Natural killer cell (primary cell): ENCODE measurements at regions not wholly inside any gene's neighbourhood (a gene's known extent, or its start where the extent isn't known, plus 50 kb on each side); places are given as distances from the start of the nearest gene placed in this dataset.

Experiments used
- ATAC-seq, 3 donors: fragments of 150-1000 bp in 2 of 3; fragments of 200-7000 bp in 1 of 3; cut with Tn5 transposase; 1 replicate in 1 of 3; 2 replicates in 2 of 3; pipeline ENCODE4 v1.10.0; 2021; ENCODE audit warnings: mild to moderate bottlenecking in 2 of 3, moderate library complexity in 2 of 3
- DNase-seq, 2 donors: peaks; one replicate each; pipeline versions ENCODE4 v3.0.0 to v3.0.0-alpha.2; 2013 to 2021; ENCODE audit warnings: mixed read lengths in 1 of 2
- H3K27ac ChIP-seq: one replicate; pipeline ENCODE4 v1.5.1; 2013; ENCODE audit warnings: mild to moderate bottlenecking, low read length
- H3K27me3 ChIP-seq: one replicate; pipeline ENCODE4 v1.6.1; 2013; ENCODE audit warnings: low read length; ENCODE audit not compliant: control insufficient read depth, insufficient read depth
- H3K36me3 ChIP-seq: one replicate; pipeline ENCODE4 v1.6.1; 2013; ENCODE audit warnings: low read length; ENCODE audit not compliant: control insufficient read depth, insufficient read depth
- H3K4me1 ChIP-seq: one replicate; pipeline ENCODE4 v1.6.1; 2013; ENCODE audit warnings: low read length; ENCODE audit not compliant: control insufficient read depth, insufficient read depth
- H3K4me3 ChIP-seq: one replicate; pipeline ENCODE4 v1.5.1; 2013; ENCODE audit warnings: low read length
- H3K9me3 ChIP-seq: one replicate; pipeline ENCODE4 v1.6.1; 2013; ENCODE audit warnings: low read length; ENCODE audit not compliant: control insufficient read depth, insufficient read depth
- H3K27ac Mint-ChIP-seq, 2 donors: one replicate each; pipeline ENCODE4 v1.8.0; 2022; ENCODE audit warnings: mild to moderate bottlenecking in 2 of 2, mixed read lengths in 2 of 2, moderate library complexity in 1 of 2
- H3K27me3 Mint-ChIP-seq, 2 donors: one replicate each; pipeline ENCODE4 v1.8.0; 2022; ENCODE audit warnings: low read depth in 2 of 2, mixed read lengths in 2 of 2
- H3K36me3 Mint-ChIP-seq: one replicate; pipeline ENCODE4 v1.8.0; 2022; ENCODE audit warnings: mixed read lengths
- H3K4me1 Mint-ChIP-seq, 2 donors: one replicate each; pipeline ENCODE4 v1.8.0; 2022; ENCODE audit warnings: mixed read lengths in 2 of 2
- H3K4me3 Mint-ChIP-seq: one replicate; pipeline ENCODE4 v1.8.0; 2022; ENCODE audit warnings: mild to moderate bottlenecking, moderate library complexity, mixed read lengths
- H3K9me3 Mint-ChIP-seq, 2 donors: one replicate each; pipeline ENCODE4 v1.8.0; 2022; ENCODE audit warnings: mixed read lengths in 2 of 2
- WGBS: methylation state at CpG from one replicate; pipeline ENCODE4 v1.1.7; 2013; ENCODE audit warnings: missing lambda C conversion rate; ENCODE audit not compliant: insufficient coverage; 5-methylcytosine and 5-hydroxymethylcytosine counted together
- intact Hi-C: fragments of 100-400 bp; cut with micrococcal nuclease; formaldehyde crosslinking; loops from one replicate; pipeline ENCODE4 v1.14.2; 2022
- TF ChIP-seq, protein P1 (sequence below): fragments of 200-600 bp; IDR thresholded peaks from one replicate; pipeline ENCODE4 v1.8.0; 2022; ENCODE audit warnings: antibody characterized with exemption

DNA sequence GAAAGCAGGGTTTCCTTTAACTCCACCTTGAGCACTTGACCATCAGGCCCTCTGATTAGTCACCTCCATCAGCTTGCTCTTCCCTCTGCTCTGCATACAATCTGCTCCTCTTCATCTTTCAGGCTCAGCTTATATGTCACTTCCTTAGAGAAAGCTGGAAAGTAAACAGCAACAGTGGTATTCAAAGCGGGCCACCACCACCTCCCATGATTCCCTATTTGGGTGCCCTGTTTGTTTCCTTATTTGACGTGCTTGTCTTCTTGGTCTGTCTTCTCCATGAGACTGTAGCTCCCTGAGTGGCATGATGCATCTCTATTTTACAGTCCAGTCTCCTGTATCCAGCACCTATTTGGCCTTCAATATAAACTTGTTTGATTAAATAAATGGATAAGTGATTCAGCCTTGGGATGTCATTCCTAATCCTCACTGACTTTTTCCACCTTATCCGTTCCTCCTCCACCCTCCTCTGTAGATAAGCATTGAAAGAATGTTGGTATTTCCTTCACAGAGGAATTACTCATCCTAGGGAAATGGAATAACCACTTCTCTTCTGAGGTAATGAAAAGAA lies 102.8 kb upstream of the SGK1 start:
- TF ChIP-seq, protein P1, sequence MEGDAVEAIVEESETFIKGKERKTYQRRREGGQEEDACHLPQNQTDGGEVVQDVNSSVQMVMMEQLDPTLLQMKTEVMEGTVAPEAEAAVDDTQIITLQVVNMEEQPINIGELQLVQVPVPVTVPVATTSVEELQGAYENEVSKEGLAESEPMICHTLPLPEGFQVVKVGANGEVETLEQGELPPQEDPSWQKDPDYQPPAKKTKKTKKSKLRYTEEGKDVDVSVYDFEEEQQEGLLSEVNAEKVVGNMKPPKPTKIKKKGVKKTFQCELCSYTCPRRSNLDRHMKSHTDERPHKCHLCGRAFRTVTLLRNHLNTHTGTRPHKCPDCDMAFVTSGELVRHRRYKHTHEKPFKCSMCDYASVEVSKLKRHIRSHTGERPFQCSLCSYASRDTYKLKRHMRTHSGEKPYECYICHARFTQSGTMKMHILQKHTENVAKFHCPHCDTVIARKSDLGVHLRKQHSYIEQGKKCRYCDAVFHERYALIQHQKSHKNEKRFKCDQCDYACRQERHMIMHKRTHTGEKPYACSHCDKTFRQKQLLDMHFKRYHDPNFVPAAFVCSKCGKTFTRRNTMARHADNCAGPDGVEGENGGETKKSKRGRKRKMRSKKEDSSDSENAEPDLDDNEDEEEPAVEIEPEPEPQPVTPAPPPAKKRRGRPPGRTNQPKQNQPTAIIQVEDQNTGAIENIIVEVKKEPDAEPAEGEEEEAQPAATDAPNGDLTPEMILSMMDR = no peak
- H3K4me1 Mint-ChIP-seq = no peaks in the 10 kb centered on the region
- no peaks in the 10 kb centered on the region for H3K9me3 Mint-ChIP-seq
- H3K4me3 Mint-ChIP-seq = no peak overlapping the region
- WGBS = 88% methylated on average over 2 of the region's 3 CpGs
- no peaks in the 10 kb centered on the region for H3K4me1 ChIP-seq
- ATAC-seq (no peak), DNase-seq (no peak)
- H3K4me3 ChIP-seq = no peak overlapping the region
- no peaks in the 10 kb centered on the region for H3K36me3 Mint-ChIP-seq
- H3K36me3 ChIP-seq = no peaks in the 10 kb centered on the region
- H3K9me3 ChIP-seq = no peaks in the 10 kb centered on the region
- H3K27me3 ChIP-seq = no peaks in the 10 kb centered on the region
- H3K27me3 Mint-ChIP-seq = peaks cover 2 to 3% of the 10 kb centered on the region in 2 donors
- intact Hi-C loops = no loop called here
- H3K27ac Mint-ChIP-seq = no peak overlapping the region
- H3K27ac ChIP-seq = no peak overlapping the region

DNA sequence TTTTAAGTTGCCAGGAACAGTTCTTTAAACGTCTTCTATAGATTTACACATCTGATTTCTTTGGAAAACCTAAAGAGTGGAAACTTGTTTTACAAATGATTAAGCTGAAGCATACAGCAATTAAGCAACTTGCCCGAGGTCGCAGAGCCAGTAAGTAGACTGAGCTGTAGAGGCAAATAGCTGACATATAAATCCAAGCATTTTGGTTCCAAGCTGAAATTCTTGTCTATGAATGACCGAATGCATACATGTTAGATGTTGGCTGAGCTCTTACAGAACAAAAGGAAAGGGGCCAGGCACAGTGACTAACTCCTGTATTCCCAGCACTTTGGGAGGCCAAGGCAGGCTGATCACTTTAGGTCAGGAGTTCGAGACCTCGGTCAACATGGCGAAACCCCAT lies 101.8 kb upstream of the SGK1 start:
- TF ChIP-seq, protein P1 = no peak
- intact Hi-C loops = no loop called here
- Mint-ChIP-seq H3K4me3 (no peak overlapping the region), H3K27ac (no peak overlapping the region), H3K4me1 (no peaks in the 10 kb centered on the region), H3K9me3 (no peaks in the 10 kb centered on the region), H3K36me3 (no peaks in the 10 kb centered on the region), H3K27me3 (peaks cover 6 to 12% of the 10 kb centered on the region in 2 donors)
- Histone ChIP-seq H3K27me3 (no peaks in the 10 kb centered on the region), H3K4me1 (no peaks in the 10 kb centered on the region), H3K9me3 (no peaks in the 10 kb centered on the region), H3K4me3 (no peak overlapping the region), H3K27ac (no peak overlapping the region), H3K36me3 (no peaks in the 10 kb centered on the region)
- ATAC-seq = no peak
- 94% methylated on average over 7 of the region's 7 CpGs for WGBS
- DNase-seq = no peak

DNA sequence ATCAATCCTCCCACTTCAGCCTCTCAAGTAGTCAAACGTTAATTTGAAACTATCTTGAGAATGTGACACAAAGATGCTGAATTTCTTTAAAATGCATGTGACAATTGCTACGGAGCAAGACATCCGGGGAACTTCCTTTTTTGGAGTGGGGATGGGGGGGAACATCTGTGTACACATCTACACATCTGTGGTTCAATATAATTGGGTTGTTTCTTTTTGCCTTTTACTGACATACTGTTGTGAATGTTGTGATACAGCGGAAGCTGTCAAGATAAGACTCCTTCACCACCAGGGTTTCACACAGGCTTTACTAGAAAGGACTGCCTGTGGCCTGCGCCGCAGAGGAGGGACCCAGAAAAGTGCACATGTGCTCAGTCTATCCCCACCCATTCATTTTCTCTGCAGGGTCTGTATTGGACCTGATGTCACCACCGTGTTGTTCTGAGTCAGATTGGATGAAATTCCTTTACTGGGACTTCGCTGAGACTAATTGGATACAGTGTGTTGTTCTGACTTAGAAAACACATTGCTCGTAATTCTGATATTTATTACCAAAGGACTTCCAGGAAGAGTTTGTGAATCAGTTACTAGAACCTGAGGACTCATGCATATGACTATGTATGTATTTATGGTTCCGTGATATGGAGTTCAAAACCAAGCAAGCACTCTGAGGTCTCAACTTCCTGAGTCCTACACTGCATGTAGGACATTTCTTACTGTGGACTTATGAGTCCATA lies 98.7 kb upstream of the SGK1 start:
- Histone ChIP-seq H3K36me3 (no peaks in the 10 kb centered on the region), H3K4me3 (no peak overlapping the region), H3K9me3 (peaks cover 3% of the 10 kb centered on the region), H3K27ac (no peak overlapping the region), H3K27me3 (no peaks in the 10 kb centered on the region), H3K4me1 (no peaks in the 10 kb centered on the region)
- Mint-ChIP-seq H3K4me3 (no peak overlapping the region), H3K27me3 (peaks cover 6 to 13% of the 10 kb centered on the region in 2 donors), H3K9me3 (no peaks in the 10 kb centered on the region), H3K4me1 (no peaks in the 10 kb centered on the region), H3K36me3 (no peaks in the 10 kb centered on the region), H3K27ac (no peak overlapping the region)
- intact Hi-C loops = no loop called here
- 71% methylated on average over 9 of the region's 10 CpGs for whole genome bisulfite sequencing
- TF ChIP-seq, protein P1 = no peak
- ATAC-seq (no peak), DNase-seq (no peak)

DNA sequence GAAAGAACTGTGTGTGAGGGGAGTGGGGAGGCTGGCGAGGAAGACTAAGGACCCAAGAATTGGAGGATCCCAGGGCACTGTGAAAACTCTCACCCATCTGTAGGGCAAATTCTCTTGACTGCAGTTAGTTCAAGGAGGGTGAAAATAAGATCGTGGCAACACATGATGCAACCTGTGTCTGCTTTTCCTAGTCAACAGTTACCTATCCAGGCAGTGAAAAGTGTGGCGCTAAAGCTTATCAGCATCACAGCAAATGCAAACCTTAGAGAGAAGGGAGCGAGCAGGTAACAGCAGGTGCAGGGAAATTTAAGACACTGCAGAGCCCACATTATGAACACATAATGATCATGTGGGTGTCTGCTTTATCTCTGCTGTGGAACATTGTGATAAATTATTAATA lies 97.7 kb upstream of the SGK1 start:
- DNase-seq (no peak), ATAC-seq (no peak)
- no peaks in the 10 kb centered on the region for H3K27me3 ChIP-seq
- intact Hi-C loops = no loop called here
- Mint-ChIP-seq H3K27ac (no peak overlapping the region), H3K27me3 (peaks cover 6 to 18% of the 10 kb centered on the region in 2 donors), H3K4me3 (no peak overlapping the region), H3K4me1 (no peaks in the 10 kb centered on the region), H3K9me3 (no peaks in the 10 kb centered on the region), H3K36me3 (no peaks in the 10 kb centered on the region)
- no peak overlapping the region for H3K4me3 ChIP-seq
- H3K27ac ChIP-seq = no peak overlapping the region
- H3K9me3 ChIP-seq = peaks cover 3% of the 10 kb centered on the region
- TF ChIP-seq, protein P1 = no peak
- WGBS = 86% methylated on average over 4 of the region's 4 CpGs
- no peaks in the 10 kb centered on the region for H3K36me3 ChIP-seq
- no peaks in the 10 kb centered on the region for H3K4me1 ChIP-seq
